A549 (cell line): ENCODE measurements at regions not wholly inside any gene's neighbourhood (a gene's known extent, or its start where the extent isn't known, plus 50 kb on each side); places are given as distances from the start of the nearest gene placed in this dataset.

Experiments
- JUN ChIP-seq, 2 experiments: fragments of >200 bp; sonication (Bioruptor Twin); formaldehyde crosslinking; IDR thresholded peaks; 2 replicates in 1 of 2; 3 replicates in 1 of 2; pipeline ENCODE4 v1.6.1; 2016 to 2017
- JUNB ChIP-seq: fragments of >200 bp; sonication (Bioruptor Twin); formaldehyde crosslinking; IDR thresholded peaks from 2 replicates; pipeline ENCODE4 v1.6.1; 2016
- MAFK ChIP-seq: fragments of 450-650 bp; IDR thresholded peaks from 2 replicates; pipeline ENCODE4 v1.6.1; 2014; ENCODE audit not compliant: partially characterized antibody
- MAZ ChIP-seq: fragments of 150-350 bp; IDR thresholded peaks from 2 replicates; pipeline ENCODE4 v1.6.1; 2014; ENCODE audit warnings: antibody characterized with exemption, low read depth, low read length, borderline replicate concordance
- PHF8 ChIP-seq: fragments of 200-600 bp; sonication (generic); IDR thresholded peaks from 2 replicates; pipeline ENCODE4 v1.6.1; 2016; ENCODE audit warnings: low read depth, mild to moderate bottlenecking, antibody characterized with exemption, moderate library complexity, borderline replicate concordance
- POLR2A ChIP-seq: IDR thresholded peaks from 2 replicates; pipeline ENCODE4 v1.6.1; 2012; ENCODE audit warnings: mild to moderate bottlenecking, low read length
- RCOR1 ChIP-seq: fragments of 150-350 bp; IDR thresholded peaks from 2 replicates; pipeline ENCODE4 v1.6.1; 2014; ENCODE audit warnings: antibody characterized with exemption, low read length, low read depth
- TF ChIP-seq, protein P1 (sequence below): fragments of >200 bp; sonication (Bioruptor Twin); formaldehyde crosslinking; IDR thresholded peaks from 3 replicates; pipeline ENCODE4 v1.5.1; 2016
- TF ChIP-seq, protein P2 (sequence below): IDR thresholded peaks from 2 replicates; pipeline ENCODE4 v1.6.1; 2012
- TF ChIP-seq, protein P3 (sequence below): IDR thresholded peaks from 2 replicates; pipeline ENCODE4 v1.6.1; 2012; ENCODE audit warnings: low read depth, borderline replicate concordance
- TF ChIP-seq, protein P4 (sequence below): fragments of 150-350 bp; IDR thresholded peaks from 2 replicates; pipeline ENCODE4 v1.6.1; 2014; ENCODE audit warnings: low read depth, mild to moderate bottlenecking, low read length

DNA sequence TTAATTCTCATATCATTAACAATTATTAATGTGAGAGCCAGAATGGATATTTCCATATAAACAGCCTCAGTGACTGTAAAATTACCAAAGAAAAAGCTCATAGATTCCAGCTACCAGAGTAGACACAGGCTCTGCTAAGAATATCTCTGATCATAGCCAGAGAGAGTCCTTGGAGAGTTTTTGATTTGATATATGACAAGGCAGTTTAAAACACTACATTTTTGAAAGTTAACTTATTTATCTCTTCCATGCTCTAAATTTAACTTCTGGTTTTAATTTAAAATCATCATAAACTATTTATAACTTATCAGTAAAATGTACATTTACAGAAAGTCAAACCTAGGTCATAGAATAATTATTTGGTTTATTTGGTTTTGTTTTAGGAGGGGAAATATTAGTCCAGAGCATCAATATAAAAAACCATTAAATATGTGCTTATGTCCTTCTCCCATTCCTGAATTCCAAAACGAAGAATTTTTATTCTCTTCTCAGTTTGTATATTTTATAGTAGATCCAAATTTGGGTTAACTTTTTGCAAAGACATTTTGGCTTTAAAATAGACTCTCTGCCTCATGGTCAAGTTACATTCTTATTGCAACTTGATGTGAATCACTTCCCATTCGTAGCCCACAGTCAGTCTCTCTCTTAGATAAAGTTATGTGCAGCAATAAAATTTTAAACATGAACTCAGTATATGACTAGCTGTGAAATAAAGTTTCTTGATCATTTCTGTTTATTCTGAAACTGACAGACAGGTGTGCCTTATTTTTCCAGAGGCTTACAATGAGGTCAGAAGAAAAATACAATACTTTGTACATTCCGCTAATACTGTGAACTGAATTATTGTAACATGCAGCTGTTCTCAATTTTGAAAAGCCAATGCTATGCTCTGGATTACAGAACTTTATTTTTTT, 267.1 kb downstream of the PAPSS1 start:
- TF ChIP-seq, protein P1, sequence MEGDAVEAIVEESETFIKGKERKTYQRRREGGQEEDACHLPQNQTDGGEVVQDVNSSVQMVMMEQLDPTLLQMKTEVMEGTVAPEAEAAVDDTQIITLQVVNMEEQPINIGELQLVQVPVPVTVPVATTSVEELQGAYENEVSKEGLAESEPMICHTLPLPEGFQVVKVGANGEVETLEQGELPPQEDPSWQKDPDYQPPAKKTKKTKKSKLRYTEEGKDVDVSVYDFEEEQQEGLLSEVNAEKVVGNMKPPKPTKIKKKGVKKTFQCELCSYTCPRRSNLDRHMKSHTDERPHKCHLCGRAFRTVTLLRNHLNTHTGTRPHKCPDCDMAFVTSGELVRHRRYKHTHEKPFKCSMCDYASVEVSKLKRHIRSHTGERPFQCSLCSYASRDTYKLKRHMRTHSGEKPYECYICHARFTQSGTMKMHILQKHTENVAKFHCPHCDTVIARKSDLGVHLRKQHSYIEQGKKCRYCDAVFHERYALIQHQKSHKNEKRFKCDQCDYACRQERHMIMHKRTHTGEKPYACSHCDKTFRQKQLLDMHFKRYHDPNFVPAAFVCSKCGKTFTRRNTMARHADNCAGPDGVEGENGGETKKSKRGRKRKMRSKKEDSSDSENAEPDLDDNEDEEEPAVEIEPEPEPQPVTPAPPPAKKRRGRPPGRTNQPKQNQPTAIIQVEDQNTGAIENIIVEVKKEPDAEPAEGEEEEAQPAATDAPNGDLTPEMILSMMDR = no peak
- TF ChIP-seq MAZ = no peak
- no peak for TF ChIP-seq MAFK
- TF ChIP-seq, protein P2, sequence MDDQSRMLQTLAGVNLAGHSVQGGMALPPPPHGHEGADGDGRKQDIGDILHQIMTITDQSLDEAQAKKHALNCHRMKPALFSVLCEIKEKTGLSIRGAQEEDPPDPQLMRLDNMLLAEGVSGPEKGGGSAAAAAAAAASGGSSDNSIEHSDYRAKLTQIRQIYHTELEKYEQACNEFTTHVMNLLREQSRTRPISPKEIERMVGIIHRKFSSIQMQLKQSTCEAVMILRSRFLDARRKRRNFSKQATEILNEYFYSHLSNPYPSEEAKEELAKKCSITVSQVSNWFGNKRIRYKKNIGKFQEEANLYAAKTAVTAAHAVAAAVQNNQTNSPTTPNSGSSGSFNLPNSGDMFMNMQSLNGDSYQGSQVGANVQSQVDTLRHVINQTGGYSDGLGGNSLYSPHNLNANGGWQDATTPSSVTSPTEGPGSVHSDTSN = no peak
- no peak for TF ChIP-seq JUN (IDR thresholded peaks at IDR 0.05)
- no peak for TF ChIP-seq RCOR1
- no peak for TF ChIP-seq POLR2A
- no peak for TF ChIP-seq JUNB
- no peak for TF ChIP-seq PHF8
- TF ChIP-seq, protein P3, sequence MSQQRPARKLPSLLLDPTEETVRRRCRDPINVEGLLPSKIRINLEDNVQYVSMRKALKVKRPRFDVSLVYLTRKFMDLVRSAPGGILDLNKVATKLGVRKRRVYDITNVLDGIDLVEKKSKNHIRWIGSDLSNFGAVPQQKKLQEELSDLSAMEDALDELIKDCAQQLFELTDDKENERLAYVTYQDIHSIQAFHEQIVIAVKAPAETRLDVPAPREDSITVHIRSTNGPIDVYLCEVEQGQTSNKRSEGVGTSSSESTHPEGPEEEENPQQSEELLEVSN = no peak
- TF ChIP-seq, protein P4, sequence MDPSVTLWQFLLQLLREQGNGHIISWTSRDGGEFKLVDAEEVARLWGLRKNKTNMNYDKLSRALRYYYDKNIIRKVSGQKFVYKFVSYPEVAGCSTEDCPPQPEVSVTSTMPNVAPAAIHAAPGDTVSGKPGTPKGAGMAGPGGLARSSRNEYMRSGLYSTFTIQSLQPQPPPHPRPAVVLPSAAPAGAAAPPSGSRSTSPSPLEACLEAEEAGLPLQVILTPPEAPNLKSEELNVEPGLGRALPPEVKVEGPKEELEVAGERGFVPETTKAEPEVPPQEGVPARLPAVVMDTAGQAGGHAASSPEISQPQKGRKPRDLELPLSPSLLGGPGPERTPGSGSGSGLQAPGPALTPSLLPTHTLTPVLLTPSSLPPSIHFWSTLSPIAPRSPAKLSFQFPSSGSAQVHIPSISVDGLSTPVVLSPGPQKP = no peak
